Left lung (tissue), 4 donors: ENCODE measurements at regions not wholly inside any gene's neighbourhood (a gene's known extent, or its start where the extent isn't known, plus 50 kb on each side); places are given as distances from the start of the nearest gene placed in this dataset.

ENCODE experiments used
- ATAC-seq: fragments of 200-7000 bp; cut with Tn5 transposase; one replicate; pipeline ENCODE4 v1.9.1; 2020; ENCODE audit warnings: moderate library complexity
- DNase-seq, 4 donors: peaks; one replicate each; pipeline ENCODE4 v3.0.0-alpha.2; 2013 to 2020
- H3K27ac ChIP-seq, 2 donors: fragments of 200-600 bp; sonication (generic) in 1 of 2; one replicate each; pipeline versions ENCODE4 v1.5.0 to v1.8.0; 2020 to 2021
- H3K27me3 ChIP-seq, 2 donors: fragments of 200-600 bp; sonication (generic) in 1 of 2; one replicate each; pipeline versions ENCODE4 v1.5.0 to v1.8.0; 2020 to 2021
- H3K36me3 ChIP-seq, 2 donors: fragments of 200-600 bp; sonication (generic) in 1 of 2; one replicate each; pipeline versions ENCODE4 v1.5.0 to v1.8.0; 2020 to 2021
- H3K4me1 ChIP-seq, 2 donors: fragments of 200-600 bp; one replicate each; pipeline ENCODE4 v1.8.0; 2021
- H3K4me3 ChIP-seq, 2 donors: fragments of 200-600 bp; sonication (generic) in 1 of 2; one replicate each; pipeline versions ENCODE4 v1.5.0 to v1.8.0; 2020 to 2021; ENCODE audit warnings: mild to moderate bottlenecking in 1 of 2
- H3K9me3 ChIP-seq, 2 donors: fragments of 200-600 bp; sonication (generic) in 1 of 2; one replicate each; pipeline versions ENCODE4 v1.5.0 to v1.8.0; 2020 to 2021
- CTCF ChIP-seq, 2 donors: fragments of 200-600 bp; sonication (generic) in 1 of 2; IDR thresholded peaks; one replicate each; pipeline versions ENCODE4 v1.5.0 to v1.8.0; 2021; ENCODE audit warnings: antibody characterized with exemption in 2 of 2
- intact Hi-C, 2 donors: fragments of 100-400 bp; cut with DNase I; formaldehyde crosslinking; loops; one replicate each; pipeline versions ENCODE4 v1.11.2 to v1.14.2; 2022
- donor health status: DM: no; HTN: yes; CAD: no.
- donor health status: DM: no; HTN: no; CAD: no.

DNA sequence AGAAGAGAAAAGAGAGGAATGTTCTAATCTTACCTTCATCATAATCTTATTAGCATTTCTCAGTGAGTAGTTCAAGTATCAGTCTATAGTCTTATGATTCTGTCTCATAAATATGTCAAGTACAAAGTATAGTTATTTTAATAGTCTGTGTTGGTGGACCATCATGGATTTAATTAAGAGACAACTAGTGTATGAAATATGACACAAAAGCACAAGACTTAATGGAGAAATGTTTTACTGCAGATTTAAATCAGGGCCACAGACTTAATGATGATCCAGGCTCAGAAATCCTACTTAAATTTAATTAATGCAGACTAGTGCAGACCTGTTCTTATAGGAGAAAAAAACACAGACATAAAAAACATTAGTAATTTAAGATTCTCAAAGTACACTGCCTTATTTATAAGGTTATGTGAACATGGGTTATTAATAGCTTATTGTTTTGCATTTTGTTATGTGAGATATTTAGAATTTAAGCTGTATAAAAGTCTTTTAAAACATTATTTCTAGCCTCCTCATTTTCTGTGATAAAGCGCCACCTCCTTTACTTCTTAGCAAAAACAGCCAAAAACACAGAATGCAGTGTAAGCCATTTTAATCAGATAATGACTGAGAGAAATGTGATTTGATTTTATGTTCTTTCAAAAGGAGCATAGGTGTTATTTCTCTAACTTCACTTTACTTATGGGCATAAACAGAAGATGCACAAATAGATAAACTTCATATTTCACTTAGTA lies 255.0 kb upstream of the SNX7 start:
- no peaks in the 10 kb centered on the region for H3K27me3 ChIP-seq
- no peak overlapping the region for H3K4me3 ChIP-seq
- no peaks in the 10 kb centered on the region for H3K36me3 ChIP-seq
- intact Hi-C loops, result no loop called here
- peaks cover 0 to 12% of the 10 kb centered on the region in 2 donors for H3K4me1 ChIP-seq
- no peak overlapping the region for H3K27ac ChIP-seq
- H3K9me3 ChIP-seq, result no peaks in the 10 kb centered on the region
- ATAC-seq, result no peak
- no peak for DNase-seq
- TF ChIP-seq CTCF (IDR thresholded peaks at IDR 0.05), result no peak

GRCh38 chr1:98405581-98406074 lies 255.9 kb upstream of the SNX7 start:
- TF ChIP-seq CTCF (IDR thresholded peaks at IDR 0.05), result no peak
- no peaks in the 10 kb centered on the region for H3K9me3 ChIP-seq
- peaks cover 0 to 12% of the 10 kb centered on the region in 2 donors for H3K4me1 ChIP-seq
- ATAC-seq (peak; percentile 50), DNase-seq (no peak)
- no peaks in the 10 kb centered on the region for H3K27me3 ChIP-seq
- intact Hi-C loops, result no loop called here
- no peak overlapping the region for H3K27ac ChIP-seq
- no peak overlapping the region for H3K4me3 ChIP-seq
- H3K36me3 ChIP-seq, result no peaks in the 10 kb centered on the region

DNA sequence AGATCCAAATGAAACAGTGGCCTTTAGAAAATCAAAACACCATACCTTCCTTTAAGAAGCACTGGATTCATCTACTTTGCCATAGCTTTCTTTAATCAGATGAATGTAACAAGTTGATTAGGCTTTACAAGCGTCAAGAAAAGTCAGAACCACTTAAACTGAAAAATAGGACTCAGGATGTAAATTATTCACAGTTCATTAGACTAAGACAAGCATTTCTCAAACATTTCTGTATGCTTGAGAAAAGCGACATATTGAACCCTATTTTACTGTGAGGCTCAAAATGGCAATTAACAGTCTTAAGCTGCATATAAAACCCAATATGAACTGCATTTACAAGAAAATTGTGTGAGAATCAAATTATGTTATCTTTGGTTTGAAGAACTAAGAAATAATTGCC lies 256.7 kb upstream of the SNX7 start:
- Histone ChIP-seq H3K4me3 (no peak overlapping the region), H3K27me3 (no peaks in the 10 kb centered on the region), H3K36me3 (no peaks in the 10 kb centered on the region), H3K4me1 (peaks cover 0 to 12% of the 10 kb centered on the region in 2 donors), H3K9me3 (no peaks in the 10 kb centered on the region), H3K27ac (no peak overlapping the region)
- ATAC-seq (no peak), DNase-seq (no peak)
- intact Hi-C loops, result no loop called here
- no peak for TF ChIP-seq CTCF (IDR thresholded peaks at IDR 0.05)

DNA sequence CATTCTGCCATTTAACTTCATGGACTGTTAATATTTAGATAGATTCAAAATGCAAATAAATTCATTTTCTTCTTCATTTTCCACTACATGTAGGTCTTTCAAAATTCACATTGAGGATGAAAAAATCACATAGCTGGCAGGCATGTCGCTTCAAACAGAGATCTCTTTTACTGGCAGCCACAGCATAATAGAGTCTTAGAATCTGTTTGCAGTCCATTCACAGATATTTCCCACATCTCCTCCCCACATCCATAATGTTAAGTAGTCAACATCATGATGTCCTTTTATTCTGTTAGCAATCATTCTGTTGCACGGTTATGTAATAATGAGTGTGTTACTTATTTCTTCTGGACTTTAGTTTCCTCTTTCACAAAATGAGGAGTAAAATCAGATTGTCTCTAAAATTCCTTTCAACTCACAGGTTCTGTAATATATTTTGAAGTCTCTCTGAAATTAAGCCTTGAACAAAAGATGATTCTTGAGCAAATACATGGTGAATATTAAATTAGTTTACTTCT lies 257.5 kb upstream of the SNX7 start:
- Histone ChIP-seq H3K36me3 (no peaks in the 10 kb centered on the region), H3K9me3 (no peaks in the 10 kb centered on the region), H3K27ac (no peak overlapping the region), H3K4me1 (peaks cover 0 to 13% of the 10 kb centered on the region in 2 donors), H3K4me3 (no peak overlapping the region), H3K27me3 (no peaks in the 10 kb centered on the region)
- ATAC-seq (no peak), DNase-seq (no peak)
- TF ChIP-seq CTCF (IDR thresholded peaks at IDR 0.05), result no peak
- intact Hi-C loops, result no loop called here

- Histone ChIP-seq H3K4me3 (no peak overlapping the region), H3K9me3 (no peaks in the 10 kb centered on the region), H3K27me3 (no peaks in the 10 kb centered on the region), H3K4me1 (peaks cover 0 to 17% of the 10 kb centered on the region in 2 donors), H3K36me3 (no peaks in the 10 kb centered on the region), H3K27ac (no peak overlapping the region)
- no peak for DNase-seq
- TF ChIP-seq CTCF (IDR thresholded peaks at IDR 0.05), result no peak
- intact Hi-C loops, result no loop called here
- no peak for ATAC-seq
Observed at GRCh38 chr1:98402860-98403259, 258.7 kb upstream of the SNX7 start.
